HG03442 (cell line): ENCODE measurements at regions not wholly inside any gene's neighbourhood (a gene's known extent, or its start where the extent isn't known, plus 50 kb on each side); places are given as distances from the start of the nearest gene placed in this dataset.
"Not testable (repeated sequence)": the region's sequence is repeated elsewhere in the genome, so short reads cannot be mapped to it uniquely, and the experiment has no call there.

Experiments
- ATAC-seq: cut with Tn5 transposase; IDR thresholded peaks from one replicate; pipeline ENCODE4 v1.9.1; 2021; ENCODE audit warnings: mild to moderate bottlenecking, moderate library complexity; ENCODE audit not compliant: unreplicated experiment

- no peak for ATAC-seq
These were observed 187.9 kb downstream of the CNTN3 start for GRCh38 chr3:74426571-74426970.

GRCh38 chr3:74423867-74424266 lies 190.6 kb downstream of the CNTN3 start:
- no peak for ATAC-seq

DNA sequence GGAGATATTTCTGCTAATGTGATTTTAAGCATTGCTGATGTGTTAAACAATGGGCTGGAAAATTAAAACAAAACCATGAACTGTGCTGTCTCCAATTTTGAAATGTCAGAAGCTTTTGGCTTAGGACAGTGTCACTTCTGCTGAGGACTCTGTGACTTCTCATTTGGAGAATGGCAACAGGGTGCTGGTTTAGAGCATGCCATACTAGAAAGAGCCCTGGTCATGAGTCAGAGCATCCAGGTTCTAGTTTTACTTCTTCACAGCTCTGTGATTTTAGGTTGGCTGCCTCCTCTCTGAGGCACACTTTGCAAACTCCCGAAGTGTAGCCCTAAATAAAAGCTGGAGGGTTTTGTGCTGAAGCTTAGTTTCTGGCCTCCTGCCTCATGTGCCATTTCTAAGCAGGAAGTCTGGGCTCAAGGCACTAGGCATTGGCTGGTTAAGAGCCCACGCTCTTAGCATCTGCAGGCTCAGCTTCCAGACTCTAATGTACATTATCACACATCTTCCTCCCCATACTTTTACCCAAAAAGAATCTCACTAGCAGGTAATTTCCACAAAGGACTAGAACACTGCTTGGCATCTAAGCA lies 193.8 kb downstream of the CNTN3 start:
- no peak for ATAC-seq

DNA sequence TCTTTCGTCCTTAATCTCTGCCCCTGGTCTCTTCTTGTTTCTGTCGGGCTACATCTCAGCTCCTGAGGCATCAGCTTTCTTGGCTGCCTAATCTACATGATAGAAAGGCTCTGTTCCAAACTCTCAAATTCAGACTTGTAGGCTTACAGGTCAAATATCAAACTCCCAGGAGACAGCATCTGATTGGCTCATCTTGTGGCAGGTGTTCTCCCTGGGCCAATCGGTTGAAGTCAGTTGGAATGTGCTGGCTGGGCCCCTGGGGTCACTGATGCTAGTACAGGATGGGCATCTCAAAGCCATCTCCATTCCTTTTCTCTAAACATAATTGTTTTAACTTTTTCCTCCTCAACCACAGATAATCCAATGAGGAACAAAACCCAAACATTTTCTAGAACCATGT lies 198.7 kb downstream of the CNTN3 start:
- no peak for ATAC-seq

DNA sequence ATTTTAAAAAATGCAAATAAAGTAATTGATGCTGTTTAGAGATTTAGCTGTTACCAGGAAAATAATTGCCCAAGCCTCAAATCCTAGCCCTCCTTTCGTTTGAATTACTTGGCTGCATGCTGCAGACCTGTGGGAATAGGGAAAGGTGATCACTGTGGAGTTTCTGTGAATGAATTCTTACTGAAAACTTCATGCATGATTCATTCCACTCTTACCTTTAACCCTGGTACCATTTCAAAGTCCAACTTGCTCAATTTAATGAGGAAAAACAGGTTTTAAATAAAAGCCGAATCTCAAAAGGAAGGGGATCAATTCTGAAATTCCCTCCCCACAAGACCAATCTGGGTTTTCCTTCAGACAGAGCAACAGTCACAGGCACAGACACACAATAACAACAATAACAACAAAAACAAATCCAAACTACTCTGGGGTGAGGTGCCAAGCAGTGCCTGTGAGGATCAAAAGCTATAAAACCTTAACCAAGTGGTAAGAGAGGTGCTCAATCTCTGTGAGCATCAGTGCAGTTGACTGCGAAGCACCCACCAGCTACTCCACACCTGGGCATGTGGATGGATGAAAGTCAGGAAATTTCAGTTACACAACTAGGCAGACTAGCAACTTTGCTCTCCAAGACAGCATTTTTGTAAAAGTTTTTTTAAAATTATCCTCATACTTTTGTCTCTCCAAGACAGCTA lies 200.8 kb downstream of the CNTN3 start:
- no peak for ATAC-seq

GRCh38 chr3:74410276-74410941 lies 204.1 kb downstream of the CNTN3 start:
- no peak for ATAC-seq

- no peak for ATAC-seq
These were observed 205.4 kb downstream of the CNTN3 start for GRCh38 chr3:74409066-74409465.

DNA sequence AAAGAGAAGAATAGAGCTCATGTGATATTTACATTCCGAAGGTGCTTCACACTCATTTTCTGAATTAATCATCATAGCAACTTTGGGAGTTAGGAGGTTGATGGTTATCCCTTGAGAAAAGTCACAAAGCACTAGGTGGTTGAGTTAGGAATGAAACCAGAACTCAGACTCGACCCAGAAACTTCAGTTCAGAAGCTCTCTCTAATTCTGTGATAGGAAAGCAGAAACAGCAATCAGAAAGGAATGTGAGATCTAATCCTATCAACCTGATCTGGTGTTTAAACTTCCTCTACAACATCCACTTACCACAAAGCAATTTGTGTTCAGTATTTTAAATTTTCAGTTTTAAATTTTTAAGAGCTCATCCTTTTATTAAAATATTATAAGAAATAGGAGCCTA lies 211.2 kb downstream of the CNTN3 start:
- ATAC-seq: no peak

DNA sequence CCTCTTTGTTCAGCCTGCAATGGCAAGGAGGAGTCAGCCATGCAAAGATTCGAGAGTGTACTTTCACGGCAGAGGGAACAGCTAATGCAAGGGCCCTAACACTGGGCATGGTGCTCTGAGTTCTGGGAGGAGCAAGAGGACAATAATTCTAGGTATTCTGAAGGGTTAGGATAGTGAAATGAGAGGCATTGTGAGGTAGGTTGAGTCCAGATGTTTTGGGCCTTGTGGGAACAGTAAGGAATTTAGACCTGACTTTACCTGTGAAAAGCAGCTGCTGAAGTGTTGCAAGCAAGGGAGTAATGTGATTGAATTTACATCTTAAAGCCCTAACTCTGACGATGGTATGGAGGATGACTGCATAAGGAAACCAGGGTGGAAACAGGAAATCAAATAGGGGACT lies 211.6 kb downstream of the CNTN3 start:
- ATAC-seq: no peak

GRCh38 chr3:74393426-74393825 lies 221.0 kb downstream of the CNTN3 start:
- ATAC-seq: no peak

- ATAC-seq: no peak
These were observed 224.2 kb downstream of the CNTN3 start for GRCh38 chr3:74390121-74390877.

GRCh38 chr3:74387111-74387735 lies 227.2 kb downstream of the CNTN3 start:
- no peak for ATAC-seq

GRCh38 chr3:74384159-74384558 lies 230.3 kb downstream of the CNTN3 start:
- ATAC-seq: no peak

DNA sequence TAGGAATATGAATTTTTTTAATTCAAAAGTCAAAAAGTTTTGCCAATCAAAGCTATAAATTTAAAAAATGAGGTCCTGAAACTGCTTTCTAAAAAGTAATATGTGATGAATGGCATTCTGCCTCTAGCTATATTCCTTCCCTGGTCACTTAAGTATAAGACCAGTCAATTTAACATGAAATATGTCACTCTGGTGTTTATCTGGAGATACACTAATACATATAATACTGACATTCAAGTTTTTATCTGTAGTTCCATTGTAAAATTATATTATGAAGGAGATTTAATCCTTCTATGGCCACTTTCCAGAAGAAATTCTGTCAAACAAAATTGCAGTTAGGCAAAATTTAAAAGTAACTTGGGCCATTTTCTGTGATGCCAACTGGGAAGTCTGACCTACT lies 236.8 kb downstream of the CNTN3 start:
- no peak for ATAC-seq

GRCh38 chr3:74376323-74376722 lies 238.1 kb downstream of the CNTN3 start:
- ATAC-seq: not testable (repeated sequence)

- no peak for ATAC-seq
These were observed 238.8 kb downstream of the CNTN3 start for GRCh38 chr3:74375653-74376052.

DNA sequence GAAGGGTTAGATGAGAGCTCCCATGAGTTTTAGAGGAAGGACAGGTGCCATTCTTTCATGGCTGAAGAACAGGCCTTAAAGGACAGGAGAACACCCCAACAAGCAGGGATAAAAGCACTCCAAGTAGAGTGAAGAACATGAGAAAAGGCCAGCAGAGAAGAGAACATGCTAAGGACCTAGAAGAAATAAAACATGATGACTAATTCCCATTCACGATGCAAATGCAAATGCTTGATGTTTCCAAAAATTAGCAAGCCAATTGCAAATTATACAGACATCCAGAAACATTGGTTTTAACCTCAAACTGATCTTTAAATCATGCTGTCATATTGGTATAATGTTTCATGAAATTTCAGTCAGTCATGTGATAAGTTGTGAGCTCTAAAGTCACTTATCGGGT lies 241.7 kb downstream of the CNTN3 start:
- ATAC-seq: no peak

GRCh38 chr3:74370342-74370741 lies 244.1 kb downstream of the CNTN3 start:
- no peak for ATAC-seq

- ATAC-seq: no peak
These were observed 248.1 kb downstream of the CNTN3 start for GRCh38 chr3:74366331-74366730.

DNA sequence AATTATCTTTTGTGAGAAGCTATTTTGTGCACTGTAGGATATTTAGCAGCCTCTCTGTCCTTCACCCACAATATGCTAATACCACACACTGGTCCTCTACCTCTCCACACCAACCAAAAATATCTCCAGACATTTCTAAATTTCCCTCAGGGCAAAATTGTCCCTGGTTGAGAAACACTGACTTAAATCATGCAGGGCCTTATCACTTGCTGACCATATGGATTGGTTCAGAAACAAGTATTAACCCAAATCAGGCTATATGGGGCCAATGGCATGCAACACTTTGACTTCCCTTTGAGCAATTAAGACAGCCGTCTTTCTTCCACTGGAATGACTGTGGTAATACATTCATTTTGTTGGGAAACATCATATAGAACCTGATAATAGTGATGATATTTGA lies 251.1 kb downstream of the CNTN3 start:
- ATAC-seq: no peak

GRCh38 chr3:74360406-74360805 lies 254.1 kb downstream of the CNTN3 start:
- no peak for ATAC-seq
